NCI-H748 (cell line): ENCODE measurements at regions not wholly inside any gene's neighbourhood (a gene's known extent, or its start where the extent isn't known, plus 50 kb on each side); places are given as distances from the start of the nearest gene placed in this dataset.

Experiments used
- DNase-seq: peaks from one replicate; lab custom pipeline; 2025; ENCODE audit not compliant: unreplicated experiment; lab: John Stamatoyannopoulos, UW

GRCh38 chr1:219774386-219774785 is 154.0 kb downstream of the SLC30A10 start:
- no peak for DNase-seq

- DNase-seq: no peak
These were observed 154.6 kb downstream of the SLC30A10 start for GRCh38 chr1:219773775-219774174.

DNA sequence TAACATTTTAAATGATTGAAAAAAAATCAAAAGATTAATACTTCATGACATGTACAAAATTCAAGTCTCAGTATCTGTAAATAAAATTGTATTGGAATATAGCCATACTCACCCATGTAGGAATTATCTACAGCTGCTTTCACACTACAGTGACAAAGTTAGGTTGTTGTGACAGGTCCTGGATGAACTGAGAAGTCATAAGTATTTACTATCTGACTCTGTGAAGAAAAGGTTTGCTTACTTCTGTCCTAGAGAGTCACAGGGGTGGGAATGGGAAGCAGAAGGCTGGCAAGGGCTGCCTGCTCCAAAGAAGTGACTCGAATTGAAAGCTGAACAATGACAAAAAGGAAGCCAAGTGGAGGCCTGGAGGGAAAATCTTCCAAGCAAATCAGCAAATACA is 155.2 kb downstream of the SLC30A10 start:
- DNase-seq: no peak

DNA sequence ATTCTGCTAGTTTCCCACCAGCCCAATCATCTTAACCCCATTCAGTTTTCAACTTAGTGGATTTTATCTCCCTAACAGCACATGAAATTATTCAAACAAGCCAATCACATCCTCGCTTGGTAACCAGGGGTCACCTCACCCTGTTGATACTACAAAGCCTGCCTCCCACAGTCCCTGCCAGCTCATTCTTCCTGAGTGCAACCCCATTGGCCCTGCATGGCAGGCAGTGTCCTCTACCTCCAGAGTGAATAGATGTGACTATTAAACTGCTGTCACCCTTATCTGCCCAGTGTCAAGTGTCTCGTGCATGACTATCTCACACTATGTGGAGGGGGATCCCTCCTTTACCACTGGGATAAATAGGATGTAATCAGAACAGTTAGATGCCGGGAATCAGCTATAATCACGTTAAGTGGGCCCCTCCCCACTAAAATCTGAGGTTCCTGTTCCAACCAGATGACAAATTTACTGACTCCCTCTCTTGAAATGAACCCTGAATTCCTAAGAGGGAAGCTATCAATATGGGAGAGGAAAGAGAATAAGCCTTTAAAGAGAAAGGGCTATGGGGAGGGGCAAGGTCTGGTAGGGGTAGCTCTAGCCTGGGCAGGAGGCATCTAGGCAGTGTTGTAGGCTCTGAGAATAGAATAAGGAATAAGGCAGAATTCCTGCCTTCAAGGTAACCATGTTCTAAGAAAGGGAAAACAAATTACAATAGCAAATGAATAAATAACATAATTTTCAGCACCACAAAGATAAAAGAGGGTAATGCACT is 155.9 kb downstream of the SLC30A10 start:
- no peak for DNase-seq

- no peak for DNase-seq
These were observed 157.3 kb downstream of the SLC30A10 start for GRCh38 chr1:219771080-219771479.

DNA sequence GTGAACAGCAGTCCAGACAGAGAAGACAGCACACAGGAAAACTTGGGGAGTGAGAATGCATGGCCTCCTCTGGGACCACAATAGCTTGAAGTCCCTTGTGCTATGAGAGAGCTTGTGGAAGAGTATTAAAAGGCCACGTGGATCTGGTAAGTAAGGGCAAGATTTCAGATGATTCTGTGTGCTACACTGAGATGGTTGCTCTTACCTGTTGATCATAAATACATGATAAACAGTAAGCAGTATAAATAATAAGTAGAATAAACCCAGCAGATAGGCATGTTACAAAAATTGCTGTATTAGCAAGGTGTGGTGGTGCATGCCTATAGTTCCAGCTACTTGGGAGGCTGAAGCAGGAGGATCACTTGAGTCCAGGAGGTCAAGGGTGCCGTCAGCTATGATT is 150.4 kb upstream of the ZC3H11B start:
- DNase-seq: no peak

DNA sequence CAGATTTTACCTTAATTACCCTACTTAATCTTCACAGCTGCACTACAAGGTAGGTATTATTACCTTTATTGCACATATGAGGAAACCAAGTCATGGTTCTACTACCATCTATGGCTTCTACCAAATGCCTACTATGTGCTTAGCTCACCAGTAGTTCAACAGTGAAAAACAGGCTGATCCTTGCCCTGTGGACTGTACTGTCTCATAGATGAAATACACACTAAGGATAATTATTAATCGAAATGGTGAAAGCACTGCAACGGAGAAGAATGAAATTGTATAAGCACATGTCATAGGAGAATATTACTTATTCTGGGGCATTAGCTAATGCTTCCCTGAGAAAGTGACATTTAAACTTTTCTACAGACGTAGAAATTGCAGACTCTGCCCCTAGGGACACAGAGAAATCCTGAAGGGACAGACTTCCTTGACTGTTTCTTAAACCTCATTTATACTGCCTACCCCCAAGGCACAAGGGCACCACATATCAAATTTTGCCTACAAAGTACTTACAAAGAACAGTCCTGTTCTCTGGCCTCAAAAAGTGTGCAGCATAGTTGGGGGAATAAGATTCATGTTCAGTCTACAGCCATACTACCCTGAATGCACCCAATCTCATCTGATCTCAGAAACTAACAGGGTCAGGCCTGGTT is 148.4 kb upstream of the ZC3H11B start:
- DNase-seq: no peak

DNA sequence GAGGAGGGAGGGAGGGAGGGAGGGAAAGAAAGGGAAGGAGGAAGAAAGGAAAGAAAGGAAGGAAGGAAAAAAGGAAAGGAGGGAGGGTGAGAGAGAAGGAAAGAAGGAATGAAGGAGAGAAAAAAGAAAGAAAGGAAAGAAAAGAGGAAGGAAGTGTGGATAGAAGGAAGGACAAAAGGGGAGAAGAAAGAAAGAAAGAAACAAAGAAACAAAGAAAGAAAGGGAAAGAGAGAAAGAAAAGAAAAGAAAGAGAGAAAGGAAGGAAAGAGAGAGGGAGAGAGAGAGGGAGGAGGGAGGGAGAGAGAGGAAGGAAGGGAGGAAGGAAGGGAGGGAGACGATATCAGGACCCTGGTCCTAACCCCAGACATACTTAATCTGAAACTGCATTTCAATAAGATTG is 146.2 kb upstream of the ZC3H11B start:
- no peak for DNase-seq

DNA sequence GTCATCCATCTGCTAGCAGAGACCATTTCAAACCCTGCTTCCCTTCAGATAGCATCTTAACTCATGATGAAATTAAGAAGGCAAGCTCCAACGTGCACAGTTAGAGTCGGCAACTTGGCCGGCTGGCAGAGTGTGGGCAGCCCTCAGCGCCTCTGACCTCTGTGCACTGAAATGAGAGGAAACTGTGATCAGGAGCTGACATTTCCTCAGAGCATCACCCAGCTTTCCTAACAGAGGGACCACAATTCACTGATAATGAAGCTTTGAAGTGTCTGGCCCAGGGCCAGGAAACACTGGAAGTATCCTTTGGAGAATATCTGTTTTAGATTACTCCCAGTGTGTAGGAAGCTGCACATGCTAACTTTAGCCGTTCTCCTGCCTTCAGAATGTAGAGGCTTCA is 145.0 kb upstream of the ZC3H11B start:
- peak; percentile 55 for DNase-seq

DNA sequence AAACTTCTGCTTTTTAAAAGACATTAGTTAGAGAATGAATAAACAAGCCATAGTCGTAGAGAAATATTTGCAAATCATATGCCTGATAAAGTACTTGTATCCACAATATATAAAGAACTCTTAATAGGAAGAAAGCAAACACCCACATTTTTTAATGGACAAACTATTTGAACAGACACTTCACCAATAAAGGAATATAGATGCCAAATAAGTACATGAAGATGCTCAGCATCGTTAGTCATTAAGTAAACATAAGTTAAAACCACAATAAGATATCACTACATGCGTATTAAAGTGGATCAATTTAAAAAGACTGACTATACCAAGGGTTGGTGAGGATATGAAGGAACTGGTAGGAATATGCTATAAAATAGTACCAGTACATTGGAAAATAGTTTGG is 142.3 kb upstream of the ZC3H11B start:
- no peak for DNase-seq

DNA sequence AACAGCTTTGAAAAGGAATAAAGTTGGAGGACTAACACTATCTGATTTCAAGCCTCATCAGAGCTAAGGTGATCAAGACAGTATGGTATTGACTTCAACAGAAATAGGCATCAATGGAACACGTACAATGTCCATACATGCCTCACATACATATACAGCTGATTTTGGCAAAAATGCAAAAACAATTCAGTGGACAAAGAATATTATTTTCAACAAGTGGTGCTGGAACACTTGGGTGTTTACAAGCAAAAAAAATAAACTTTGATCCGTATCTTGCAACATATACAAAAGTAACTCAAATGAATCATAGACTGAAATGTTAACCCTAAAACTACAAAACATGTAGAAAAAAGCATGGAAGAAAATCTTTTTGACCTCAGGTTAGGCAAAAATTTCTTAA is 141.9 kb upstream of the ZC3H11B start:
- no peak for DNase-seq

- no peak for DNase-seq
These were observed 141.0 kb upstream of the ZC3H11B start for GRCh38 chr1:219753914-219754313.

GRCh38 chr1:219752645-219753044 is 139.7 kb upstream of the ZC3H11B start:
- DNase-seq: no peak

GRCh38 chr1:219751870-219752507 is 139.1 kb upstream of the ZC3H11B start:
- no peak for DNase-seq

GRCh38 chr1:219749370-219749769 is 136.5 kb upstream of the ZC3H11B start:
- DNase-seq: no peak

DNA sequence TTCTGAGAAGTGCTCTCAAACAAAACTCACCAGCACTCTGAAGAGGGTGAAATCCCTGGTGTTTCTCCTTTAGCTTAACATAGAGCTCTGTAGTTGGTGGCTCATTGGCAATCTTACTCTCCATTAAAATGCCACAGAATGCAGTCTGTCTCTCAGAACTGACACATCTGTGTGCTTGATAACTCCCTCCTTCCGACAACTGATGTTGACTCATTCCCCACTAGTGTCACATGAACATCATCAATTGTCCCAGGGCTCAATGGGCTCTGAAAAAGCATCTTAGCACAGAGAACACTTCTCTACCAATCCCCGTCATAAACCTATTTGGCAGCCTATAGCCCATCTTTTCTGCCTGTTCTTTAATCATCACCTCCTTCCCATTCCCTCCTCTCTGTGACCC is 133.2 kb upstream of the ZC3H11B start:
- no peak for DNase-seq

DNA sequence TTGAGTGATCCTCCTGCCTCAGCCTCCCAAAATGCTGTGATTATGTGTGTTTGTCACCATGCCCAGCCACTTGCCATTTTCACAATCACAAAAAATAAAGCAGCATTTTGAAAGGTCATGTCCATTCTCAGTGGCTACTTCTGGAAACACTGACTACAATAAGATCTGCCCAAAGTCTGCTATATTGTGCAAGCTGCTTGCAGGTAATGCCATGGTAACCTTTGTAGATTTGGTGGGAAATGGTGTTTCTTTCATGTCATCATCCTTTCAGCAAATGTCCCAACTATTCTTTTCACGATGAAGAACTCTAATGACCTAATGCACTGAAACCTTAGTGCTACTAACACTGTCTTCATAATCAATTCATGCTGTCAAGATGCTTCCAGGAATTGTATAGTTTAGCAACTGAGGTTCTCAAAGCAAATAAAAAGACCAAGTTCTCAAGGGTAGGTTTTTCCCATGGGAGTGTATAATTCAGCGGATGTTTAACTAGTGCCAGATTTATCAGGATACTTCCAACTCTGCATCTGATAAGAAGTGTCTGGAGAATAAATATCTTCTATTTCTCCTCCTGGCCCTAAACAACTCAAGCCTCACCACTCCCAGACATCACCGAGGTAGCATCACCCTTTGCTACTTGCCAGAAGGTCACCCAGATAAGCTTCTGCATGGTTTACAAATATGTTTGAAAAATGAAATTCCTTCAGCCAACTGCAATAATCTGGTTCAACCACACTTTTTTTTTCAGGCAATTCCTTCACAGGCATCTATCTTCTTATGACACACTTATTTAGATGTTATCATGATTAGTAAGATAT is 132.0 kb upstream of the ZC3H11B start:
- DNase-seq: no peak

DNA sequence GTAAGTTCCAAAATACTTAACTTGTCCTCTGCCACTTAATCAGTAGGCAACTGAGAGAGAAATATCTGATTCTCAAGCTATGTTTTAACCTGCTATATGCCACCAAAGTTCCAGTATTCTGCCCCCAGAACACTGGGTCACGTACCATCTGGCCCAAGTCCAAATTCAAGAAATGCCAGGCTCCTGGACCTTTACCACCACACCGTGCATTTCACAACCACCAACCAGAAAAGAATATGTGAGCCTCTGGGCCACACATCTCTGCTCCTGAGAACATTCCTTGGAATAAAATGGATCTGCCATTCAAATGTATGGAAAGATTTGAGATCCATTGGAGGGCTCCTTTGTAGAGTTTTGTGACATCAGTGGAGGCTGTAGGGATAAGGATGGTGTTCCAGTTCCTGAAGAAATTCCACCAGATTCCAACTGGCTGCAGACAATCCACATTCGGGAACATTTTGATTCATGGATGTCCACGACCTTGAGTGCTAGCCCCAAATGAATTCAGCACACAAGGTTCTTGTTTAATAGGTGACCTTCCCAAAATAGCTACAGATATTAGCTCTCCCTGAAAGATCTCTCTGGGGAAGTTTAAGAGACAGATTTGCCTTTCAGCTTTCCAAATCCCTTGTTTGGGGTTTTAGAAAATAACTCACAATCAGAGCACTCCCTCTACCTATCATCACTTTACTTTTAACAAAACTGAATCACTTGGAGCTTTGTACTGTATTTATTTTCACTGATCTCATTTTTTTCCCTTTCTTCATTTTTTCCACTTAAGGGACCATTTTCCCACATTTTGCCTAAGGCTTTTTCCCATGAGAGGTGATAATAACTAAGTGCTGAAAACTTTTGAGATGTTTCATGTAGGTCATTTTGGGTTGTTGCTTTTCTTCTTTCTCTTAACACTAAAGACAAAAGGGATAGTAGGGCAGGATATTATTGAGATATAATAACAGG is 128.4 kb upstream of the ZC3H11B start:
- no peak for DNase-seq

- DNase-seq: peak; percentile 46
These were observed 120.7 kb upstream of the ZC3H11B start for GRCh38 chr1:219733511-219734174.
